NB4 (cell line): ENCODE measurements at regions not wholly inside any gene's neighbourhood (a gene's known extent, or its start where the extent isn't known, plus 50 kb on each side); places are given as distances from the start of the nearest gene placed in this dataset.

ENCODE experiments used
- MAX ChIP-seq: IDR thresholded peaks from 2 replicates; pipeline ENCODE4 v1.6.1; 2011; ENCODE audit warnings: low read depth, low read length
- MYC ChIP-seq: IDR thresholded peaks from 2 replicates; pipeline ENCODE4 v1.6.1; 2011; ENCODE audit warnings: low read depth, low read length
- POLR2A ChIP-seq: IDR thresholded peaks from 2 replicates; pipeline ENCODE4 v1.6.1; 2011; ENCODE audit warnings: mild to moderate bottlenecking; ENCODE audit not compliant: insufficient read length; ENCODE audit errors: extremely low read depth
- TF ChIP-seq, protein P1 (sequence below): IDR thresholded peaks from one replicate; pipeline ENCODE4 v1.5.1; 2012; ENCODE audit warnings: low read depth, low read length

- TF ChIP-seq, protein P1, sequence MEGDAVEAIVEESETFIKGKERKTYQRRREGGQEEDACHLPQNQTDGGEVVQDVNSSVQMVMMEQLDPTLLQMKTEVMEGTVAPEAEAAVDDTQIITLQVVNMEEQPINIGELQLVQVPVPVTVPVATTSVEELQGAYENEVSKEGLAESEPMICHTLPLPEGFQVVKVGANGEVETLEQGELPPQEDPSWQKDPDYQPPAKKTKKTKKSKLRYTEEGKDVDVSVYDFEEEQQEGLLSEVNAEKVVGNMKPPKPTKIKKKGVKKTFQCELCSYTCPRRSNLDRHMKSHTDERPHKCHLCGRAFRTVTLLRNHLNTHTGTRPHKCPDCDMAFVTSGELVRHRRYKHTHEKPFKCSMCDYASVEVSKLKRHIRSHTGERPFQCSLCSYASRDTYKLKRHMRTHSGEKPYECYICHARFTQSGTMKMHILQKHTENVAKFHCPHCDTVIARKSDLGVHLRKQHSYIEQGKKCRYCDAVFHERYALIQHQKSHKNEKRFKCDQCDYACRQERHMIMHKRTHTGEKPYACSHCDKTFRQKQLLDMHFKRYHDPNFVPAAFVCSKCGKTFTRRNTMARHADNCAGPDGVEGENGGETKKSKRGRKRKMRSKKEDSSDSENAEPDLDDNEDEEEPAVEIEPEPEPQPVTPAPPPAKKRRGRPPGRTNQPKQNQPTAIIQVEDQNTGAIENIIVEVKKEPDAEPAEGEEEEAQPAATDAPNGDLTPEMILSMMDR = no peak
- TF ChIP-seq POLR2A = no peak
- TF ChIP-seq MAX = no peak
- no peak for TF ChIP-seq MYC
These were observed 593.0 kb downstream of the BNC2 start for GRCh38 chr9:16277471-16277960.
